Stomach smooth muscle (tissue), 2 donors: ENCODE measurements at regions not wholly inside any gene's neighbourhood (a gene's known extent, or its start where the extent isn't known, plus 50 kb on each side); places are given as distances from the start of the nearest gene placed in this dataset.

Source experiments
- H3K27ac ChIP-seq: one replicate; pipeline ENCODE4 v1.7.0; 2013; ENCODE audit warnings: mild to moderate bottlenecking, low read length, inconsistent platforms
- H3K27me3 ChIP-seq, 2 donors: one replicate each; pipeline ENCODE4 v1.7.0; 2013; ENCODE audit warnings: low read length in 2 of 2; ENCODE audit not compliant: insufficient read depth in 2 of 2, control insufficient read depth in 1 of 2
- H3K36me3 ChIP-seq, 2 donors: one replicate each; pipeline ENCODE4 v1.7.0; 2013; ENCODE audit warnings: low read length in 2 of 2; ENCODE audit not compliant: control insufficient read depth in 2 of 2, insufficient read depth in 2 of 2
- H3K4me1 ChIP-seq: one replicate; pipeline ENCODE4 v1.7.0; 2013; ENCODE audit warnings: low read length; ENCODE audit not compliant: control insufficient read depth, insufficient read depth
- H3K4me3 ChIP-seq, 2 donors: one replicate each; pipeline ENCODE4 v1.7.0; 2013; ENCODE audit warnings: low read length in 2 of 2
- H3K9ac ChIP-seq, 2 donors: one replicate each; pipeline ENCODE4 v1.7.0; 2013; ENCODE audit warnings: low read length in 2 of 2, mild to moderate bottlenecking in 1 of 2
- H3K9me3 ChIP-seq, 2 donors: one replicate each; pipeline ENCODE4 v1.7.0; 2013; ENCODE audit warnings: low read length in 2 of 2; ENCODE audit not compliant: control insufficient read depth in 2 of 2
- donor health status: healthy.
- donor health status: Pancreatic carcinoma.

DNA sequence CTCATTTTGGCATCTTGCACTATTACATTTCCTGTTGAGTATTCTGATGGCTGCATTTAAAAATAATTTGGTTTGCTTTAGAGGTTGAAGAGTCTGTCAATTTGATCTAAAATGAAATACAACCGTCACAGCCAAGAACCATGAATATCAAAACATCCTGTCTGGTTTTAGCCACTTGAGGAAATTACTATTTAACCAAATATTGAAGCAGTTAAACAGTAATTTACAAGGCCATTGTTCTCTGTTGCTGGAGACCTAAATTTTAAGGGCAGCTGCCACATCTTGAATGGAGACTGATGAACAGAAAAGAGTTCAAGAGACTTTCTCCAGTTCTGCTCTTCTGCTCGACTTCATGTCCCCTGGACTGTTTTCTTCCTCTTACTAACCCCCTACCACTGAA, 549.4 kb downstream of the LRRC70 start:
- no peaks in the 10 kb centered on the region for H3K9me3 ChIP-seq
- no peaks in the 10 kb centered on the region for H3K4me1 ChIP-seq
- no peaks in the 10 kb centered on the region for H3K36me3 ChIP-seq
- H3K27me3 ChIP-seq = no peaks in the 10 kb centered on the region
- H3K27ac ChIP-seq = no peak overlapping the region
- no peak overlapping the region for H3K4me3 ChIP-seq
- no peak overlapping the region for H3K9ac ChIP-seq

DNA sequence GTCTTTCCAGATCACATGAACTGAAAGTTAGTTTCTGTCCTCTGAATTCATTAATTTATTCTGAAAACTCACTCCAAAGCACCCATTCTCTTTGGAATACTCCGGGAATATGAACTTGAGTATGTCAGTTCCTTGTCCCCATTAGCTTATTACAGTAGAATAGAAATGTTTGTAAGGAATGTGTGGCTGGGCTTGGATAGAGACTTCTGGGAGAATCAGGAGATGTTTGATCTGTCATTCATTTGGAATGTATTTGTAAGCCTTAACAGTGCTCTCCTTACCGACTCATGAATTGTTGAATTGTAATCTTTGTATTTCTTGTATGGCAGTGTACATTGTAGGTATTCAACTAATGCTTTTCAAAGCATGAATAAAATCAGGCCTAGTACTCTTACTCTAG, 548.4 kb downstream of the LRRC70 start:
- no peaks in the 10 kb centered on the region for H3K27me3 ChIP-seq
- H3K9me3 ChIP-seq = no peaks in the 10 kb centered on the region
- H3K4me1 ChIP-seq = no peaks in the 10 kb centered on the region
- no peak overlapping the region for H3K27ac ChIP-seq
- H3K9ac ChIP-seq = no peak overlapping the region
- no peaks in the 10 kb centered on the region for H3K36me3 ChIP-seq
- H3K4me3 ChIP-seq = no peak overlapping the region

DNA sequence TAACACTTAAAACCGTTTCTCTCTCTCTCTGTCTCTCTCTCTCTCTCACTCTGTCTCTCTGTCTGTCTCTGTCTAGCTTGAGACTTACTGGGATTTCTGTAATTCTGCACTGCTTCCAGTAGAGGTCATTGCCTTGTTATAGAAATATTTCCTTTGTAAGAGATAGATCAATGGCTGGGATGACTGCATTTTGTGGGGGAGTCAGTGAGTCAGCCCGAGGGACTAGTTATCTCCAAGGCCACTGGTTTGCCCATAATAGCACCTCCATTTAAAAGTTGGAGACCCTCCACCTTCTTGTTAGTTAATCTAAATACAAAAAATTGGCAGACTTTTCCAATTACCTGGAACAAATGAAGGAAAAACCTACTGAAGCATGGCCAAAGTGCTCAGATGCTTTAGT, 547.2 kb downstream of the LRRC70 start:
- Histone ChIP-seq H3K27me3 (no peaks in the 10 kb centered on the region), H3K9ac (no peak overlapping the region), H3K36me3 (no peaks in the 10 kb centered on the region), H3K4me1 (no peaks in the 10 kb centered on the region), H3K27ac (no peak overlapping the region), H3K9me3 (no peaks in the 10 kb centered on the region), H3K4me3 (no peak overlapping the region)

DNA sequence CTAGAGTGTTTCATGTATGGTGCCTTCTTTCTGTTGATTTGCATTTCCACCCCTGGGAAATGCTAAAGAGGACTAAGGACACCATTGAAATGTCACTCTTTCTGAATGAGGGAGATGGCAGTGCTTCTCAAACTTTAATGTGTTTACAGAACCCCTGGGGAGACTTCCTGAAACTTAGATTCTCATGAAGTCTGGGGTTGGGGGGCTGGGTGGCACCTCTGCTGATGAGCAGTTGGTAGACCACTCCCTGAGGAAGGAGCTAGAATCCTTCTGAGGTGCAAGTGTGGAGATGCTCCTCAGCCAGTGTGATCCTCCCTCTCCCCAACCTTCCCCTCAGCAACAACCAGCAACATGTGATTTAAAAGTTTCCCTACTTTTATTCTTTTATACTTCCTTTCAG, 546.8 kb downstream of the LRRC70 start:
- no peaks in the 10 kb centered on the region for H3K4me1 ChIP-seq
- no peak overlapping the region for H3K27ac ChIP-seq
- H3K9ac ChIP-seq = no peak overlapping the region
- H3K27me3 ChIP-seq = no peaks in the 10 kb centered on the region
- H3K36me3 ChIP-seq = no peaks in the 10 kb centered on the region
- no peaks in the 10 kb centered on the region for H3K9me3 ChIP-seq
- no peak overlapping the region for H3K4me3 ChIP-seq

DNA sequence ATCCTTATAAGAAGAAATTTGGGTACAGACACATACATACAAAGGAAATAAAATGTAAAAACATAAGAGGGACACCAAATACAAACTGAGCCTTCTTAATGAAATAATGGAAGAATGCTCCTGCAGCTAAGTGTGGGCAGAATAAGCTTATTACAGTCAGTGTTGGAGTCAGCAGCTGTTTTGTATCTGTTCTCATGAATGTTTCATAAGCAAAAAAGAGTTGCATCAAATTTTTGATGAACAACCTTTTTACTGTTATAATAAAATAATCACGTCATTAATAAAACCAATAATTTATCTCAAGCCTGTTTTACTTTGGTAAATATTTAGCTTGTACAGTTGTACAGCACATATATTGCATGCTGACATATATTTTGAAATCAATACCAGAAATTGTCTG, 545.6 kb downstream of the LRRC70 start:
- Histone ChIP-seq H3K36me3 (no peaks in the 10 kb centered on the region), H3K4me1 (no peaks in the 10 kb centered on the region), H3K4me3 (no peak overlapping the region), H3K27me3 (no peaks in the 10 kb centered on the region), H3K9ac (no peak overlapping the region), H3K9me3 (no peaks in the 10 kb centered on the region), H3K27ac (no peak overlapping the region)

DNA sequence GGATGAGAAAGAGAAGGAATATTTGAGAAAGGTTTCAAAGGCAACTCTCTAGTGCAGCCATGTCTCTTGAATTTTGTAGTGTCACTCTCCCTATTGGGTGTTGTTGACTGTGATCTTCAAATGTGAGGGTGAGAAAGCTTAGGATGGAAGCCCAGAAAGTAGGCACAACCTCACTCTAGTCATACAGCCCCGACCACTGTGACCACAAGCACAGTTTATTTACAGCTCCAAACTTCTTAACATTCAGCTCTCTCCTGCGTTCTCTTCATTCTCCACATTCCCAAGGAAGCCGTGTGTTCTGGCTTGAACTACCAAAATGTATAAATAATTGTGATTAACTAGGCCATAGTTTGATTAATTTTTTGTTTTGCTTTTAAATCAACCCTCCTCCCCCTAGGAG, 542.9 kb downstream of the LRRC70 start:
- Histone ChIP-seq H3K27me3 (no peaks in the 10 kb centered on the region), H3K36me3 (no peaks in the 10 kb centered on the region), H3K4me1 (no peaks in the 10 kb centered on the region), H3K4me3 (no peak overlapping the region), H3K9ac (no peak overlapping the region), H3K9me3 (no peaks in the 10 kb centered on the region), H3K27ac (no peak overlapping the region)

DNA sequence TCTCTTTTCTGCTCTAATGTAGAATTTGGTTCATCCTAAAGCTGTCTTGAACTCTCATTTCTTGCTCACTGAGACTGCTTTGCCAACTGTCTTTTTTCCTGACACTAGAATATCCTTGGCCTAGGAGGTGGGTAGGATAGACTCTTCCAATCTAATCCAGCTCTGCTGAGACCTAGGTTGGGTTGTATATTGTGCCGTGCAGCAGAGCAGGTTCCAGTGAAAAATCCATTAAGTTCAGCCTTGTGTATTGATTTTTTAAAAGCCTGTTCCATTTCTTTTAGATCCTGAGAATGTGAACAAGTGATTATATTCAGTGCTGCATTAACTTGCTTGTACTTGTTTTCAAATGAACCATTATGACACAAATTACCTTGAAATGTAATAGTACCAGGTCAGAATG, 539.6 kb downstream of the LRRC70 start:
- H3K4me3 ChIP-seq = no peak overlapping the region
- no peaks in the 10 kb centered on the region for H3K27me3 ChIP-seq
- H3K27ac ChIP-seq = no peak overlapping the region
- H3K36me3 ChIP-seq = no peaks in the 10 kb centered on the region
- H3K9me3 ChIP-seq = no peaks in the 10 kb centered on the region
- no peak overlapping the region for H3K9ac ChIP-seq
- H3K4me1 ChIP-seq = no peaks in the 10 kb centered on the region

DNA sequence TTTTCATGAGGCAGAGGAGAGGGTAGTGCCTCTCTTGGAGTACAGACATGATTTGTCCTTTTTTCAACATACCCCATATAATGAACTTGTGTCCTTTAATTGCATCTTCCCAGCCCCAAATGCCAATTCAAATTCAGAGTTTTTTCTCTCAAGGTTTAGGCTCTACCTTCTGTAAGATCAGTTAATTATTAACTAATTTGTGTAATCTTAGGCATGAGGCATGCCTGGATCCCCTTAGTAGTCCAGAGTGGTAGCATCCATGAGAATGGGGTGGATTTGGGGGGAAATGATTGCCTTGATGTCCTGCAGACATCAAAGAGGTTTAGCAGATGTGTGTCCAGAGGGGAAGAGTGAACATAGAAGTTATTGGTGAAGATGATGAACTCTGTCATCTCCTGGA, 533.3 kb downstream of the LRRC70 start:
- Histone ChIP-seq H3K9me3 (no peaks in the 10 kb centered on the region), H3K27ac (no peak overlapping the region), H3K27me3 (no peaks in the 10 kb centered on the region), H3K36me3 (no peaks in the 10 kb centered on the region), H3K4me1 (no peaks in the 10 kb centered on the region), H3K9ac (no peak overlapping the region), H3K4me3 (no peak overlapping the region)

DNA sequence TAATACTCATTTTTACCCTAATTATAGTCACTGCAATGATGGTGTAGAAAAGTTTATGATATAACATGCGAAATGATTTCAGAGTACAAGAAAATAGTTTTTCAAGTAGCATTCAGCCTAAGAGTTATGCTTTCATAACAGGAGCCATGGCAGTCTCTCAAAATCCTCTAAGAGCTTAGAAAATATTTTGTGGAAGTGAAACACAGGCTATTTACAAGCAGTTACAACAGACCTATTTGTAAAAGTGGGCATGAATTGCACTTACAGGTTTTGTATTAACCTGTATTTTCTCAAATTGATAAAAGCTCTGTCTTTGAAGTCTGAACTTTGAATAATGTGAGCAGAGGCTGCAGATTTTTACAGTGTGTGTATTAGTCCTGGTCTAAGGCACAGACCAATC, 523.3 kb downstream of the LRRC70 start:
- Histone ChIP-seq H3K9ac (no peak overlapping the region), H3K4me3 (no peak overlapping the region), H3K9me3 (no peaks in the 10 kb centered on the region), H3K36me3 (no peaks in the 10 kb centered on the region), H3K4me1 (no peaks in the 10 kb centered on the region), H3K27me3 (no peaks in the 10 kb centered on the region), H3K27ac (no peak overlapping the region)

DNA sequence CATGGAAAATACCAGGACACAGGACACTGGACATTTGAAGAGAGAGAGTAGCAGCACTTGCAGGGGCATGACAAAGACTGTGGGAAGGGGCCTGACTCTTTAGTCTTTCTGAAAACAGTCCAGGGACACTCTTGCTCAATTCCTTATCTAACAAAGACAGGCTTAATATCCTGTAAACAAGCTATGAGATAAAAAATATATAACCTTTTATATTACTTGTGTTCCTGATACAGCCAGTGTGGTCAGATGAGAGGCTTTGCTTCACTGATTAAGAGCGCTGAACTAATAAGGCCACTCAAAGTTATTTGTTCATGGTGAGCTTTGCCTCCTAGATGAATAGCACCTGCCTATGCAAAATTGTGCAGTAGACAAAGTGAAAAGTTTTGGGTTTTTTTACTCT, 518.7 kb downstream of the LRRC70 start:
- H3K9ac ChIP-seq = no peak overlapping the region
- no peaks in the 10 kb centered on the region for H3K4me1 ChIP-seq
- H3K4me3 ChIP-seq = no peak overlapping the region
- H3K36me3 ChIP-seq = no peaks in the 10 kb centered on the region
- no peak overlapping the region for H3K27ac ChIP-seq
- H3K9me3 ChIP-seq = no peaks in the 10 kb centered on the region
- no peaks in the 10 kb centered on the region for H3K27me3 ChIP-seq

DNA sequence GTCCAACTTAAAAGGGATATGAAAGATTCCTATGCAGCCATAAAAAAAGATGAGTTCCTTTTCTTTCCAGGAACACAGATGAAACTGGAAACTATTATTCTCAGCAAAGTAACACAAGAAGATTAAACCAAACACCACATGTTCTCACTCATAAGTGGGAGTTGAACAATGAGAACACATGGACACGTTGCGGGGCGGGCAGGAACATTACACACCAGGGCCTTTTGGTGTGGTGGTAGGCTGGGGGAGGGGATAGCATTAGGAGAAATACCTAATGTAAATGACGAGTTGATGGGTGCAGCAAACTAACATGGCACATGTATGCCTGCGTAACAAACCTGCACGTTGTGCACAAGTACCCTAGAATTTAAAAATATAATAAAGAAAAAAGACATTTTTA, 516.1 kb downstream of the LRRC70 start:
- H3K27me3 ChIP-seq = no peaks in the 10 kb centered on the region

DNA sequence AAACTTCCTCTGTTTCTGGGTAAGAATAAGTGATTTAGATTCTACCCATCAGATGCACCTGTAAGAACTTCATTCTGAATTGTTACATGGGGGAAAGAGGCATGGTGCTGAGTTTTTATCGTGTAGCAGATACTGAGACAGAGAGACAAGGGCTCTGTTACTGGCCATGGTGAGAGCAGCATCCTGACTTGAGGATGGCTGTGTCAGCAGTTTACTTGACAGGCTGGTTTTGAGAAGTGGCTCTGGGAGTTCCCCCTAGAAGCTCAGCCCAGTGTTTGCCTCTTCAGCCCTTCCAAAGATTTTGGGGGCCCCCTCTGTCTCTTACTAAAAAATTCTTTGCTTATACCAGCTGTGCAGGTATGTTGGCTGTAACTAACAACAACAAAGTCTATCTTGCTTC, 510.5 kb downstream of the LRRC70 start:
- Histone ChIP-seq H3K9ac (no peak overlapping the region), H3K4me1 (no peaks in the 10 kb centered on the region), H3K27ac (no peak overlapping the region), H3K36me3 (no peaks in the 10 kb centered on the region), H3K27me3 (no peaks in the 10 kb centered on the region), H3K9me3 (no peaks in the 10 kb centered on the region), H3K4me3 (no peak overlapping the region)

More for the DNA sequence above, 516.1 kb downstream of the LRRC70 start:
- Histone ChIP-seq H3K4me1 (no peaks in the 10 kb centered on the region), H3K9ac (no peak overlapping the region), H3K4me3 (no peak overlapping the region), H3K27ac (no peak overlapping the region), H3K36me3 (no peaks in the 10 kb centered on the region), H3K9me3 (no peaks in the 10 kb centered on the region)
